Fibroblast of lung (primary cell): ENCODE measurements at regions not wholly inside any gene's neighbourhood (a gene's known extent, or its start where the extent isn't known, plus 50 kb on each side); places are given as distances from the start of the nearest gene placed in this dataset.

Experiments
- DNase-seq, 2 donors: peaks; one replicate each; pipeline versions ENCODE4 v3.0.0 to v3.0.0-alpha.2; 2010; ENCODE audit warnings: low read depth in 2 of 2
- H2AFZ ChIP-seq: 2 replicates; pipeline ENCODE4 v1.5.1; 2012; ENCODE audit warnings: low read length, control low read depth, inconsistent platforms
- H3K27ac ChIP-seq: 2 replicates; pipeline ENCODE4 v1.5.1; 2011; ENCODE audit warnings: low read length, control low read depth; ENCODE audit not compliant: insufficient read depth
- H3K27me3 ChIP-seq: 2 replicates; pipeline ENCODE4 v1.5.1; 2011; ENCODE audit warnings: mild to moderate bottlenecking, low read length; ENCODE audit not compliant: control insufficient read depth, insufficient read depth
- H3K36me3 ChIP-seq: 2 replicates; pipeline ENCODE4 v1.5.1; 2011; ENCODE audit warnings: low read length; ENCODE audit not compliant: control insufficient read depth, insufficient read depth
- H3K4me1 ChIP-seq: 2 replicates; pipeline ENCODE4 v1.5.1; 2011; ENCODE audit warnings: low read length; ENCODE audit not compliant: control insufficient read depth, insufficient read depth; ENCODE audit errors: extremely low read depth
- H3K4me2 ChIP-seq: 2 replicates; pipeline ENCODE4 v1.5.1; 2011; ENCODE audit warnings: low read length, control low read depth; ENCODE audit not compliant: insufficient read depth; ENCODE audit errors: extremely low read depth
- H3K4me3 ChIP-seq, 4 experiments: fragments of 200-600 bp in 1 of 4; sonication (generic) in 1 of 4; replicated peaks in 1 of 4; 2 replicates each; pipeline ENCODE4 v1.5.1; 2011 to 2016; ENCODE audit warnings: low read length in 4 of 4, low read depth in 3 of 4, mild to moderate bottlenecking in 3 of 4, control low read depth in 2 of 4, inconsistent platforms in 1 of 4, mixed read lengths in 1 of 4; ENCODE audit not compliant: insufficient read depth in 1 of 4; ENCODE audit errors: control extremely low read depth in 1 of 4
- H3K79me2 ChIP-seq: 2 replicates; pipeline ENCODE4 v1.5.1; 2012; ENCODE audit warnings: mild to moderate bottlenecking, low read length, inconsistent platforms; ENCODE audit not compliant: control insufficient read depth, insufficient read depth
- H3K9ac ChIP-seq: 2 replicates; pipeline ENCODE4 v1.5.1; 2011; ENCODE audit warnings: mild to moderate bottlenecking, low read length, control low read depth; ENCODE audit not compliant: insufficient read depth
- H3K9me3 ChIP-seq: 2 replicates; pipeline ENCODE4 v1.5.1; 2012; ENCODE audit warnings: low read depth, low read length; ENCODE audit not compliant: control insufficient read depth, insufficient read depth
- H4K20me1 ChIP-seq: 2 replicates; pipeline ENCODE4 v1.5.1; 2011; ENCODE audit warnings: low read length; ENCODE audit not compliant: control insufficient read depth, insufficient read depth; ENCODE audit errors: extremely low read depth
- EZH2 ChIP-seq: IDR thresholded peaks from 2 replicates; pipeline ENCODE4 v1.5.1; 2012; ENCODE audit warnings: low read length, control low read depth, mild to moderate bottlenecking; ENCODE audit errors: missing control alignments
- TF ChIP-seq, protein P1 (sequence below), 2 donors: IDR thresholded peaks in 1 of 2; conservative IDR thresholded peaks in 1 of 2; 1 replicate in 1 of 2; 2 replicates in 1 of 2; pipeline ENCODE4 v1.5.1; 2011 to 2012; ENCODE audit warnings: low read length in 2 of 2, control low read depth in 1 of 2, inconsistent platforms in 1 of 2, low read depth in 1 of 2, mild to moderate bottlenecking in 1 of 2

DNA sequence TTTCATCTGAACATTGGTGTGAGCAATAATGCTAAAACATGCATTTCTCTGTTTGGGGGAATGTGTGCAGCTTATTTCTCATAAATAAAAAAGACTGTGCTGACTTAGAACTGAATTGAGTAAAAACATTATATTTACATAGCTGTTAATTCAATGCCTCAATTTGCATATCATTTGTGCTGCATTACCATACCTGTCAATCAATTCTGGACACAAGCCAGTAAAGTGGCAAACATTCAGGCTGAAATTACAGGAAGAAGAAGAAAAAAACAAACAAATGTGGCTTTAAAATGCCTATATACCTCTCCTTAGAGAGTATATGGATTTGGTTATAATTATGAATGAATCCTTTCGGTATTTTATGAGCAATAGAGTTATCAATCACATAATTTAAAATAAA, 380.1 kb upstream of the GBE1 start:
- Histone ChIP-seq H4K20me1 (no peaks in the 10 kb centered on the region), H3K4me1 (no peaks in the 10 kb centered on the region), H3K9me3 (no peaks in the 10 kb centered on the region), H3K27me3 (no peaks in the 10 kb centered on the region), H2AFZ (no peak overlapping the region), H3K9ac (no peak overlapping the region), H3K4me3 (no peak overlapping the region), H3K79me2 (no peaks in the 10 kb centered on the region), H3K36me3 (no peaks in the 10 kb centered on the region), H3K27ac (no peak overlapping the region), H3K4me2 (no peak overlapping the region)
- no peak for DNase-seq
- TF ChIP-seq EZH2: no peak
- TF ChIP-seq, protein P1, sequence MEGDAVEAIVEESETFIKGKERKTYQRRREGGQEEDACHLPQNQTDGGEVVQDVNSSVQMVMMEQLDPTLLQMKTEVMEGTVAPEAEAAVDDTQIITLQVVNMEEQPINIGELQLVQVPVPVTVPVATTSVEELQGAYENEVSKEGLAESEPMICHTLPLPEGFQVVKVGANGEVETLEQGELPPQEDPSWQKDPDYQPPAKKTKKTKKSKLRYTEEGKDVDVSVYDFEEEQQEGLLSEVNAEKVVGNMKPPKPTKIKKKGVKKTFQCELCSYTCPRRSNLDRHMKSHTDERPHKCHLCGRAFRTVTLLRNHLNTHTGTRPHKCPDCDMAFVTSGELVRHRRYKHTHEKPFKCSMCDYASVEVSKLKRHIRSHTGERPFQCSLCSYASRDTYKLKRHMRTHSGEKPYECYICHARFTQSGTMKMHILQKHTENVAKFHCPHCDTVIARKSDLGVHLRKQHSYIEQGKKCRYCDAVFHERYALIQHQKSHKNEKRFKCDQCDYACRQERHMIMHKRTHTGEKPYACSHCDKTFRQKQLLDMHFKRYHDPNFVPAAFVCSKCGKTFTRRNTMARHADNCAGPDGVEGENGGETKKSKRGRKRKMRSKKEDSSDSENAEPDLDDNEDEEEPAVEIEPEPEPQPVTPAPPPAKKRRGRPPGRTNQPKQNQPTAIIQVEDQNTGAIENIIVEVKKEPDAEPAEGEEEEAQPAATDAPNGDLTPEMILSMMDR (conservative IDR thresholded peaks at IDR 0.05 in 1 of 2, IDR thresholded peaks at IDR 0.05 in 1 of 2; ENCODE audit: low read depth in 1 of 2, low read length in 2 of 2): no peak

DNA sequence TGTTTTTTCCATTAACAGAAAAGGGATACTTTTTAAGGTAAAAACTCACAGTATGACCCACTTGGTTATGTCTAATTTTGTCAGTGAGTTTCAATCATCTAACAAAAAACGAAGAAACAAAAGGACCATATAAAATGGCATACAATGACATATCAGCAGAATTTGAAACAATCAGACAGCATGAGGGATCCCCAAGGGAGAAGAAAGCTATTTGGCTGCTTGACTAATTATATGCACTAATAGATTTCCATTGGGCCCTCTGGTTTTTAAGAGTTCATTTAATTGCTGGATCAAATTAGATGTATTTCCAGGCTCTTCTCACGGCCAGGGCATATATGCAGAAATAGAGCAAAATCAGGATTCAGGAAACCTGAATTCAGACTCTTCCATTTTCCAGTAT, 376.4 kb upstream of the GBE1 start:
- H2AFZ ChIP-seq: no peak overlapping the region
- no peak overlapping the region for H3K27ac ChIP-seq
- no peaks in the 10 kb centered on the region for H4K20me1 ChIP-seq
- no peak for TF ChIP-seq EZH2
- TF ChIP-seq, protein P1 (conservative IDR thresholded peaks at IDR 0.05 in 1 of 2, IDR thresholded peaks at IDR 0.05 in 1 of 2; ENCODE audit: low read depth in 1 of 2, low read length in 2 of 2): no peak
- H3K4me1 ChIP-seq: no peaks in the 10 kb centered on the region
- H3K9me3 ChIP-seq: no peaks in the 10 kb centered on the region
- H3K9ac ChIP-seq: no peak overlapping the region
- H3K36me3 ChIP-seq: no peaks in the 10 kb centered on the region
- no peak for DNase-seq
- H3K27me3 ChIP-seq: no peaks in the 10 kb centered on the region
- H3K4me3 ChIP-seq: no peak overlapping the region
- H3K4me2 ChIP-seq: no peak overlapping the region
- H3K79me2 ChIP-seq: no peaks in the 10 kb centered on the region

DNA sequence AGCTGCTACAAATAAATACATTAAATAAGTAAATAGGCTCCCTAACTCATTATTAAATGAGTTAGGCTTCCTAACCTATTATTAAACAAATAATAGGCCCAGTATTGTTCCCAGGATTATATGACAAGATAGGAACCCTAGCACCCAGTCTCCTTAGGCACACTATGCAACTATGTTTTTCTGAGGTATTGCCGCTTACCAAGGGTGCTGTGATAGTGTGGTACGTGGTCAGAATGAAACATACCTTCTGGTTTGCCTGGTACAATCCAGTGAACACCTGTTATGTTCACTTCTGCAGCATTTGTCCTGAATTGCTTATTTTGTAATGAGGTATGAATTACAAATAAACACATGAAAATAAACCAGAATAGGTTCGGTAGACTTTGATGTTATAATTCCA, 375.6 kb upstream of the GBE1 start:
- Histone ChIP-seq H3K79me2 (no peaks in the 10 kb centered on the region), H3K4me1 (no peaks in the 10 kb centered on the region), H3K36me3 (no peaks in the 10 kb centered on the region), H3K9ac (no peak overlapping the region), H3K27me3 (no peaks in the 10 kb centered on the region), H2AFZ (no peak overlapping the region), H3K4me2 (no peak overlapping the region), H3K9me3 (no peaks in the 10 kb centered on the region), H4K20me1 (no peaks in the 10 kb centered on the region), H3K27ac (no peak overlapping the region), H3K4me3 (no peak overlapping the region)
- no peak for DNase-seq
- TF ChIP-seq, protein P1 (conservative IDR thresholded peaks at IDR 0.05 in 1 of 2, IDR thresholded peaks at IDR 0.05 in 1 of 2; ENCODE audit: low read depth in 1 of 2, low read length in 2 of 2): no peak
- TF ChIP-seq EZH2: no peak
